Left lung (tissue), 4 donors: ENCODE measurements at regions not wholly inside any gene's neighbourhood (a gene's known extent, or its start where the extent isn't known, plus 50 kb on each side); places are given as distances from the start of the nearest gene placed in this dataset.

Source experiments
- ATAC-seq: fragments of 200-7000 bp; cut with Tn5 transposase; one replicate; pipeline ENCODE4 v1.9.1; 2020; ENCODE audit warnings: moderate library complexity
- DNase-seq, 4 donors: peaks; one replicate each; pipeline ENCODE4 v3.0.0-alpha.2; 2013 to 2020
- H3K27ac ChIP-seq, 2 donors: fragments of 200-600 bp; sonication (generic) in 1 of 2; one replicate each; pipeline versions ENCODE4 v1.5.0 to v1.8.0; 2020 to 2021
- H3K27me3 ChIP-seq, 2 donors: fragments of 200-600 bp; sonication (generic) in 1 of 2; one replicate each; pipeline versions ENCODE4 v1.5.0 to v1.8.0; 2020 to 2021
- H3K36me3 ChIP-seq, 2 donors: fragments of 200-600 bp; sonication (generic) in 1 of 2; one replicate each; pipeline versions ENCODE4 v1.5.0 to v1.8.0; 2020 to 2021
- H3K4me1 ChIP-seq, 2 donors: fragments of 200-600 bp; one replicate each; pipeline ENCODE4 v1.8.0; 2021
- H3K4me3 ChIP-seq, 2 donors: fragments of 200-600 bp; sonication (generic) in 1 of 2; one replicate each; pipeline versions ENCODE4 v1.5.0 to v1.8.0; 2020 to 2021; ENCODE audit warnings: mild to moderate bottlenecking in 1 of 2
- H3K9me3 ChIP-seq, 2 donors: fragments of 200-600 bp; sonication (generic) in 1 of 2; one replicate each; pipeline versions ENCODE4 v1.5.0 to v1.8.0; 2020 to 2021
- intact Hi-C, 2 donors: fragments of 100-400 bp; cut with DNase I; formaldehyde crosslinking; loops; one replicate each; pipeline versions ENCODE4 v1.11.2 to v1.14.2; 2022
- TF ChIP-seq, protein P1 (sequence below), 2 donors: fragments of 200-600 bp; sonication (generic) in 1 of 2; IDR thresholded peaks; one replicate each; pipeline versions ENCODE4 v1.5.0 to v1.8.0; 2021; ENCODE audit warnings: antibody characterized with exemption in 2 of 2
- donor health status: DM: no; HTN: yes; CAD: no.
- donor health status: DM: no; HTN: no; CAD: no.

DNA sequence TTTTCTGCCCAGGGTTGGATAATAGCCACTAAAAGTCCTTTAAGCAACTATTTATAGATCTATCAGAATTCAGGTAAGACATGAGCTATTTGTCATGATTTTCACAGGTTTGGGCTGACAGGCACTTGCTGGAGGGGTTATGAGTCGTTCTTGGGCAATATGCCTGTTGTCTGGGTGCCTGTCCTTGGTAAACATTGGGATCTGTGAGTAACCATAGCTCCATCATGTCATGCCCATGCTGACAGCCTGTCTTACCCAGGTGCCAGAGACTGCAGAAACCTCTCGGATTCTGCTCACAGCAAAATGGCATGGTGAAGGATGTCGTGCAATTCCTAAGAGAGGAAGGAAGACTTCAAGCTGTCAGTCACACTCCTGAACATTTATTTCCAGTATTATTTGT, 116.0 kb upstream of the PUDP start:
- no peak for ATAC-seq
- no peaks in the 10 kb centered on the region for H3K9me3 ChIP-seq
- H3K36me3 ChIP-seq, result no peaks in the 10 kb centered on the region
- TF ChIP-seq, protein P1, sequence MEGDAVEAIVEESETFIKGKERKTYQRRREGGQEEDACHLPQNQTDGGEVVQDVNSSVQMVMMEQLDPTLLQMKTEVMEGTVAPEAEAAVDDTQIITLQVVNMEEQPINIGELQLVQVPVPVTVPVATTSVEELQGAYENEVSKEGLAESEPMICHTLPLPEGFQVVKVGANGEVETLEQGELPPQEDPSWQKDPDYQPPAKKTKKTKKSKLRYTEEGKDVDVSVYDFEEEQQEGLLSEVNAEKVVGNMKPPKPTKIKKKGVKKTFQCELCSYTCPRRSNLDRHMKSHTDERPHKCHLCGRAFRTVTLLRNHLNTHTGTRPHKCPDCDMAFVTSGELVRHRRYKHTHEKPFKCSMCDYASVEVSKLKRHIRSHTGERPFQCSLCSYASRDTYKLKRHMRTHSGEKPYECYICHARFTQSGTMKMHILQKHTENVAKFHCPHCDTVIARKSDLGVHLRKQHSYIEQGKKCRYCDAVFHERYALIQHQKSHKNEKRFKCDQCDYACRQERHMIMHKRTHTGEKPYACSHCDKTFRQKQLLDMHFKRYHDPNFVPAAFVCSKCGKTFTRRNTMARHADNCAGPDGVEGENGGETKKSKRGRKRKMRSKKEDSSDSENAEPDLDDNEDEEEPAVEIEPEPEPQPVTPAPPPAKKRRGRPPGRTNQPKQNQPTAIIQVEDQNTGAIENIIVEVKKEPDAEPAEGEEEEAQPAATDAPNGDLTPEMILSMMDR (IDR thresholded peaks at IDR 0.05), result no peak
- no peak for DNase-seq
- no peaks in the 10 kb centered on the region for H3K4me1 ChIP-seq
- H3K27me3 ChIP-seq, result no peaks in the 10 kb centered on the region
- no peak overlapping the region for H3K4me3 ChIP-seq
- intact Hi-C loops, result no loop called here
- H3K27ac ChIP-seq, result no peak overlapping the region

DNA sequence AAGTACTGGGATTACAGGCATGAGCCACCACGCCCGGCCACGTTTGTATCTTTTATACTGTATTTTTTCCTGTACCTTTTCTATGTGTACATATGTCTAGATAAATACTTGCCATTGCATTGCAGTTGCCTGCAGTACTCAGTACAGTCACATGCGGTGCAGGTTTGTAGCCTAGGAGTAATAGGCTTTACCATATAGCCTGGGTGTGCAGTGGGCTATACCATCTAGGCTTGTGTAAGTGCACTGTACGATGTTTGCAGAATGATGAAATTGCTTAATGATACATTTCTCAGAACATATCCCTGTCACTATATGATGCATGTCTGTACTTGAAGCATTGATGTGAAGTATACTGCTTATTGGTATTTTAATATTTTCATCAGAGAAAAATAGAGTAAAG, 115.4 kb upstream of the PUDP start:
- Histone ChIP-seq H3K36me3 (no peaks in the 10 kb centered on the region), H3K27me3 (no peaks in the 10 kb centered on the region), H3K4me1 (no peaks in the 10 kb centered on the region), H3K27ac (no peak overlapping the region), H3K4me3 (no peak overlapping the region), H3K9me3 (no peaks in the 10 kb centered on the region)
- ATAC-seq (no peak), DNase-seq (no peak)
- TF ChIP-seq, protein P1 (IDR thresholded peaks at IDR 0.05), result no peak
- intact Hi-C loops, result no loop called here

DNA sequence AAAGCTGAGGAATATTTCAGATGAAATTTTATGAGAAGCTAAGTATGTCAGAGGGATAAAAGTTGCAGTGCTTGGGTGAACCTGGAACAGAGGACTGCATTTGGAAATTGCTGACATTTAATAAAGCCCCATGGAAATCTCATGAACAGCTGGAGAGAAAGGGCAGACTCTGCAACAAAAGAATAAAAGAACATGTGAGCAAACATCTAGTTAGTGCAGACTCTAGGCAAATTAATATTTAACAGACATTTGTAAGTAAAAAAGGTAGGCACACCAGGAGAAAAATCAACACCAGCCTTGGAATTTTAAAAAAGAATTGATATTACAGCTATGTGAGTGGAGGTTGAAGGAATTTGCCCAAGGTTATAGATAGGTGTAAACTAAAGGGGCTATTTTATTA, 114.6 kb upstream of the PUDP start:
- Histone ChIP-seq H3K9me3 (no peaks in the 10 kb centered on the region), H3K4me1 (no peaks in the 10 kb centered on the region), H3K27me3 (no peaks in the 10 kb centered on the region), H3K36me3 (no peaks in the 10 kb centered on the region), H3K4me3 (no peak overlapping the region), H3K27ac (no peak overlapping the region)
- ATAC-seq (no peak), DNase-seq (no peak)
- intact Hi-C loops, result no loop called here
- TF ChIP-seq, protein P1 (IDR thresholded peaks at IDR 0.05), result no peak

DNA sequence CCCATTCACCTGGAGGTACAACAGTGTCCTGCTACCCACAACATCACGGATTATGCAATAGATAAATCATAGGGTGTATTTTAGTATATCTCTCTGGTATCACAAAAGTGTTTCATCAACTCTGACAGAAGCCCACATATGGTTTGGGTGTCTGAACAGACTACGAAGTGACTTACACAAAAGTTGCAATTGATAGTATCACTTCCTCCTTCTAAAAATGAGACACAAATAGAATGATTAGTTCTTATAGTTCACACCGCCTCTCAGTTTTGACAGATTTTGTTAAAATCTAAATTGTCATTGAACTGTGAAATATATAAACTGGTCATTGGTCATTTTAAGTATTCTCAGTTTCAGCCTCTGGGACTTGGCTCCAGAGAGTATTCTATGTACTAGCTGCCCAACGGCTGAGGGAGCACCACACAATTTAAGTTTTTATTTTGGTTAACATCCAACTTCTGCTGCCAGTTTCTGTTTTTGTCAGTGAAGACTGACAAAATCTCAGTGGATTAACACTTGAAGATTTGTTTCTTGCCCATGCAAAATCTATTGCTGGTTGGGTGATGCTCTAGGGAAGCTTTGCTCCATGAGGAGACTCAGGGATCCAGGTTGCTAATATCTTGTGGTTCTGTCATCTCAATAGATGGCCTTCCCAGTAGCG, 113.8 kb upstream of the PUDP start:
- Histone ChIP-seq H3K27me3 (no peaks in the 10 kb centered on the region), H3K4me1 (no peaks in the 10 kb centered on the region), H3K4me3 (no peak overlapping the region), H3K36me3 (no peaks in the 10 kb centered on the region), H3K9me3 (no peaks in the 10 kb centered on the region), H3K27ac (no peak overlapping the region)
- ATAC-seq (no peak), DNase-seq (no peak)
- intact Hi-C loops, result no loop called here
- TF ChIP-seq, protein P1 (IDR thresholded peaks at IDR 0.05), result no peak

DNA sequence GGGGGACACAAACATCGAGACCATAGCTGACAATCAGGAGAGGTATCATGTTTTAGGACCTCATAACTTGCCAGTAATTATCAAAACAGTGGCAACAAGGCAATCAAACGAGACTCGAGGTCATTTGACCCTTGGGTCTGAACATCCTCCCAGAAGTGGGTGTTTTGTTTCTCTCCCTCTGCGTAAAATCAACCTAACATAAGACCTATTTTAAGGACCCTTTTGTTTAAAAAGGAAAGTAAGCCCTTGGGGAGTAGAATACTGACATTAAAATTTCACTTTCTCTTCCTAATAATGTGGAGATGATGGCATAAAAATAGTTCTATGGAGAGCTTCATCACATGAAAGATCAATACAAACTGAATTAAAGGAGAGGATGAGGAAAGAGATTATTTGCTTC, 106.2 kb upstream of the PUDP start:
- H3K4me3 ChIP-seq, result no peak overlapping the region
- H3K27me3 ChIP-seq, result no peaks in the 10 kb centered on the region
- H3K27ac ChIP-seq, result no peak overlapping the region
- H3K4me1 ChIP-seq, result no peaks in the 10 kb centered on the region
- H3K9me3 ChIP-seq, result no peaks in the 10 kb centered on the region
- ATAC-seq (no peak), DNase-seq (no peak)
- H3K36me3 ChIP-seq, result no peaks in the 10 kb centered on the region
- TF ChIP-seq, protein P1 (IDR thresholded peaks at IDR 0.05), result no peak
- intact Hi-C loops, result no loop called here
